GM21737 (cell line): ENCODE measurements at regions not wholly inside any gene's neighbourhood (a gene's known extent, or its start where the extent isn't known, plus 50 kb on each side); places are given as distances from the start of the nearest gene placed in this dataset.
"Not testable (repeated sequence)": the region's sequence is repeated elsewhere in the genome, so short reads cannot be mapped to it uniquely, and the experiment has no call there.

Experiments
- ATAC-seq: cut with Tn5 transposase; IDR thresholded peaks from one replicate; pipeline ENCODE4 v1.9.1; 2021; ENCODE audit warnings: mild to moderate bottlenecking, moderate library complexity; ENCODE audit not compliant: unreplicated experiment

- no peak for ATAC-seq
These were observed 223.6 kb upstream of the KIF2A start for GRCh38 chr5:62082370-62082801.

DNA sequence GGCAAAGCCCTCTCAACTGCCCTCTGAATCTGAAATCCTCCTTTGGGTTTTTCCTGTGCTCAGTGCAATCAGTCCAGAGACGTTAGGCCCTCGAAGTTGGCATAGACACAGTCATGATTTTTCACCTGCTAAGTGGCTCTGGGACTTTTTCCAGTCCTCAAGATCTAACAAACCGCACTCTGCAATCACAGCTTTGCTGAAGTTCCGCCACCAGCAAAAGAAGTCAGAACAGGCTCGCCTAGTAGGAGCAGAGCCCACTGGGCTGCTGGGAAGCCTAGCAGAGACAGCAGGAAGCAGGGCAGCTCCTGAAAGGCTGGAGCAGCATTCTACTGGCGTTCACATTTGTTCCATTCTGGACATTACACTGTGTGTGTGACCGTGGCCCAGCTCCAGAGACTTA is 222.8 kb upstream of the KIF2A start:
- ATAC-seq: no peak

DNA sequence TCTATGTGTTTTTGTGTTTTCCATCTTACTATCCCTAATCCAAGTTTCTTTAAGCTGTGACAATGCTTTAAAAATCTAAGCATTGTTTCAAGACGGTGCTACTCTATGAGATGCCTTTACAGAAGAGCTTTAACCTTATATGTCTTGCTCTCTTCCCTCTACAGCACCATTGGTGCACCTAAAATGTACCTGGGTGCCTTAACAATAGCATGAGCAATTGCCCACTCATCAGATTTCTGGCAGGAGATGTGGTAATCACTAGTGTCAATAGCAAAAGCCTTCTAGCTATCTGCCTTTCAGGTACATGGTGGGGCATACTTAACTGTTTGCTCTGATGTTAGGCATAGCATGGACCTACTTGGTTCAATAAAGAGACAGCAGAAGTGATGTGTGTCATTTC is 222.3 kb upstream of the KIF2A start:
- no peak for ATAC-seq

DNA sequence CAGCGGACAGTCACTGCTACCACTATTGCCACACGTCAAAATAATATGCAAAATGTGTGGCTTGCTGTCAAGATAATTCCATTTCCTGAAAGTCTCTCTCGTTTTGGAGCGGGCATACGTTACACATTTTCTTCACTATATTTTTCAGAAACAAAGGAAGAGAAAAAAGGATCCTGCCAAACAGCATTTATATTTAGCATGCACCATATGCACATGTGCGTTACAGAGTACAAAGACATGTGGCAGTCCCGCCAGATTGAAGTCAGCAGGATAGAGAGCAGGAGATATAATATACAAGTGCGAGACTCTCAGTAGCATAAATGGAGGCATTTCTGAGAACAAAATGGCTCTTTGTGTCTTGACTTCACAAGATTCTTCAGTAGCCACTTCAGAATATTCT is 221.6 kb upstream of the KIF2A start:
- no peak for ATAC-seq

DNA sequence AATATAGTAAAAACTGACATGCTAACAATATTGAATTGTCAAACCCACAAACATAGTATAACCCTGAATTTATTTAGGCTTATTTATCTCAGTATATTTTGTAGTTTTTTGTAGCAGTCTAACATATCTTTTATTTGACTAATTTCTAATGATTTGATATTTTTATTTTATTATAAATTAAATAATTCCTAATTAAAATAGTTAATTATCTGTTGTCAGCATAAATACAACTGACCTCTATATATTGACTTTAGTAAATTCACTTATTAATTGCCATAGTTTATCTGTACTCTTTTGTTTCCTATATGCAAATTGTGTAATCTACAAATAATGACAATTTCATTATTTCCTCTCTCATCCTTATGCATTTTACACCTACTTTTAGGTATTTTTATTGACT is 215.1 kb upstream of the KIF2A start:
- ATAC-seq: no peak

GRCh38 chr5:62093411-62093810 is 212.6 kb upstream of the KIF2A start:
- ATAC-seq: no peak

- no peak for ATAC-seq
These were observed 212.0 kb upstream of the KIF2A start for GRCh38 chr5:62093976-62094375.

- ATAC-seq: no peak
These were observed 208.6 kb upstream of the KIF2A start for GRCh38 chr5:62097361-62097760.

- no peak for ATAC-seq
These were observed 205.8 kb upstream of the KIF2A start for GRCh38 chr5:62100201-62100600.

DNA sequence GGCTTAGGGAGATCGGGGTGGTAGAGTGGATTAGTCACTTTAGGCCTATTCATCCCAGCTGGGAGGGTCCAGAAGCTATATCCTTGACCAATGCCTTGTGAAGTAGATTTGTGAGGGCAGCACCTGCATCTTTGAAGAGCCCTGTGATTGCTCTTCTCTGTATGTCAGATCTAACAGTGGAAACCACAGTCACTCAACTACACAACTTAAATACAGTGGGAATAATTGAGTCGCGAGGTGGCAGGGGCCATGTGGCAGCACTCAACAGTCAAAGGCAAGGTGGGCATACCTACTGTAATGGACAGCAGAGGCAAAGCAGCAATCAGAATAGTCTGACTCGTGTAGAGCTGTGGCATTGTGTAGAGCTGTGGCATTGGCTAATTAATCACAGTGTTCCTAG is 202.1 kb upstream of the KIF2A start:
- not testable (repeated sequence) for ATAC-seq

- no peak for ATAC-seq
These were observed 194.6 kb upstream of the KIF2A start for GRCh38 chr5:62111428-62111827.

DNA sequence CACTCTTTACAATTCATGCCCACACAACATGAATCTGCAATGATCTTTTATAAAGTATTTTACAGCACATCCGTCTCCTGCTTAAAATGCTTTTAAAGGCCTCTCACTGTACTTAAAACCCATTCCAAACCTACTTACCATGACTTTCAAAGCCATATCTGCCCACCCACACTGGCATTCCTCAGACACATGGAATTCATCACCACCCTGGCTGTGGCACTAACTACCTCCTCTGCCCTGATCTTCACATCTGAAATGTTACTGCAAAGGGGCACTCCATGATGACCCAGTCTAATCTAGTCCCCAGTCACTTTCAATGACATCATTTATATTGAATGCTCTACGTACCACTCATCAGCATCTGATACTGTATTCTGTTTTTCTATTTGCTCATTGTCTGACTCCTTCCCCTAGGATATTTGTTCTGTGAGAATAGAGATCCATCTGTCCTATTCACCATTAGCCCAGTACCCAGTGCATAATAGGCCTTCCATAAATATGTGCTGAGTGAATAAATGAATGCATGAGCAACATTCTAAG is 193.2 kb upstream of the KIF2A start:
- ATAC-seq: no peak

DNA sequence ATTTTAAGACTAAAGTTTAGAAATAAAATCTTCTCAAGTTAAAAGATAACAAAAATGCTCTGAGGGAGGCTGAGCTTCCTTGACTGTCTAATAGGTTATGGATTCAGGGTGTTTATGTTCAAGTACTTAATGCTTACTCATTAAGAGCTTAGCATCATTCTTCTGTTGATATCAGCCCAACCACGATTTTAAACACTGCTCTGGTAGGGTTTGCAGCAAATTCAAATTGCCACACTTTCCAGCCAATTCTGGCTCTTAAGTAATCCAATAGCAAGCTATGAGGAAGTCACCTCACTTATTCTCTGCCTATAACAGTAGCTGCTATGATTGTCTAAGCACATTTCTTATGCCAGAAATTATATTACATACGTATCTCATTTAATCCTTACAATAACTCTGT is 191.0 kb upstream of the KIF2A start:
- ATAC-seq: no peak

DNA sequence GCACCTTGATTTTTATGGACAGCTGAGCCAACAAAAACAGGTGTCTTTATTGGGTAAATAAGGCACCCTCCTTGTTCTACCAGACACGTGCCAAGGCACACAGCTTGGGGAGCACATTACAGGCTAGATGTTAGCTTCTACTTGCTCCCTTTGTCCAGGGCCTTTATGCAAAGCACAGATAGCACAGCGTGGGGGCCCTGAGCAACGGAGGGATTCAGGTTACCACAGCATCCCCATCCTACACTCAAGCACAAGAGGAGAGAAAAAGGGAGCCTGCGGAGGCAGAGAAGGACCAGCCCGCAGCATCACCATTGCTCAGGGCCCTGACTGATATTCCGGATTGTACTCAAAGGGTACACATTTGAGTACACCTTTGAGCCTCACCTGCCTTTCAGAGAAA is 181.7 kb upstream of the KIF2A start:
- ATAC-seq: no peak

DNA sequence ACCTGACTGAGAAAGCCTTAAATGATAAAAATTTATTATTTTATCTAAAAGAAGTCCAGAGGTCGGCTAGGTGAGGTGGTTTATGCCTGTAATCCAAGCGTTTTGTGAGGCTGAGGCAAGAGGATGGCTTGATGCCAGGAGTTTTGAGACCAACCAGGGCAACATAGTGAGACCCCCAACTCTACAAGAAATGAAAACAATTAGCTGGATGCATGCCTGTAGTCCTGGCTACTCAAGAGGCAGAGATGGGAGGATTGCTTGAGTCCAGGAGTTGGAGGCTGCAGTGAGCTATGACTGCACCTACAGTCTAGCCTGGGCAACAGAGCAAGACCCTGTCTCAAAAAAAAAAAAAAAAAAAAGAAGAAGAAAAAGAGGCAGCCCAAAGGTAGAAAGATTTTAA is 179.9 kb upstream of the KIF2A start:
- no peak for ATAC-seq

- no peak for ATAC-seq
These were observed 178.8 kb upstream of the KIF2A start for GRCh38 chr5:62127098-62127736.

DNA sequence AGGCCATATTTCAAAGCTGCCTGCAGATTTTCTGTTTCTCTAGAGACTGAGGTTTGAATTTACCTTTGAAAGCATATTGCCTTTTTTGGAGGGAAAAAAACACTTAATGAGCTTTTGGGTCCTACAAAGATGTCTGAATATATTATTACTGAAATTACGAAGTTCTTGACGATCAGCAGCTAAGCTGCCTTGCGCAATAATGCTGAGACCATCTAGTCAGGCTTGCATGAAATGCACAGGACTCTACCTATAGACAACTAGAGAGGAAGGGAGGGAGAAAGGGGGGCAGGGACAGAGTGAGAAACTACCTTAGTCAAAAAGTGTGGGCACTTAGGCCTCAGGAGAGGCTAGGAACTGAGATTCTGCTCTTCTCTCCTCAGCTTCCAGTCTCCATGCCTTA is 175.9 kb upstream of the KIF2A start:
- no peak for ATAC-seq

- ATAC-seq: no peak
These were observed 173.7 kb upstream of the KIF2A start for GRCh38 chr5:62132276-62132675.

DNA sequence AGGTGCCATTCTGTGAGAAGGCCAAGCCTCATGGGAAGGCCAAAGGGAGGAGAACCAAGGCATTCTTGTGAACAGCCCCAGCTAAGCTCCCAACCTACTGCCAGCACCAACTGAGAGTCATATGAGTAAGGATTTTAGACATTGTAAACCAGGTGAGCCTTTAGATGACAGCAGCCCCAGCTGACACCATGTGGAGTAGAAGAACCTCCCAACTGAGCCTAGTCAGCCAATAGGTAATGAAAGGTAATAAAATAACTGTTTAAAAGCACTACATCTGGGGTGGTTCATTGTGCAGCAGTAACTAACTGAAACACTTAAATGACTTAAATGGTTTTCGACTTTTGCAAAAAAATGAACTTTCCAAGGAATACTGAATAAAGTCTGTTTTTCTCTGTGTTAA is 172.6 kb upstream of the KIF2A start:
- no peak for ATAC-seq

DNA sequence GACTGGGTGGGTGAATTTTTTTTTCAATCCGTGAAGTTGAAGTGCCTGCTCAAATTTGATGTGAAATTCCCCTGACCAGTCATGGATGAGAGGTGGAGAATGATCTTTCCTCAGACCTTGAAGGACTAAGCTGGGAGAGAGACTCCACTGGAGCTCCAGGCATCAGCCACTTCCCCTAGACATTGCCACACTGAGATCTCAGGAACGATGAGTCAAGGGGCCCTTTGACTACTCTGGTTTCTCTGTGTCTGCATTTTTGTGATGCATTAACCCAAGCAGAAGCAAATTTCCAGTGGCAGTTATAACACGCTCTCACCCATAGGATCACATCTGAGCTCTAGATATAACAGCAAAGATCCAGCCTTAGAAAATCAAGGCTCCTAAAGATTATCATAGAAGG is 171.2 kb upstream of the KIF2A start:
- ATAC-seq: no peak

DNA sequence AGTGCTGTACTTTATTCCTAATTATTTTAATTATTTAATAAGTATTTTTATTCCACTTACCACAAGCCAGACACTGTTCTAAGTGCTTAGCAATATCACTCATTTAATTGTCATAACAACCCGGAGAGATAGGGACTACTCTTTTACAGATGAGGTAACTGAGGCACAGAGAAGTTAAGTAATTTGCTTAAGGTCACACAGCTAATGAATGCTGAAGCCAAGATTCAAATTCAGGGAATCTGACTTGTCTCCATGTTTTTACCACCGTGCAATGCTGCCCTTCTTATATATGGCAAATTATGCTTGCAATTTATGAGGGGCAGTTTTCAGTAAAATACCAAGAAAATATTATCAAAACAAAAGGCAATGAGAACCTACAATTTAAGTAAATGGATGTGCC is 168.4 kb upstream of the KIF2A start:
- ATAC-seq: no peak

- no peak for ATAC-seq
These were observed 167.4 kb upstream of the KIF2A start for GRCh38 chr5:62138607-62139006.

- ATAC-seq: no peak
These were observed 166.3 kb upstream of the KIF2A start for GRCh38 chr5:62139741-62140140.
